ENCODE measurements at regions not wholly inside any gene's neighbourhood (a gene's known extent, or its start where the extent isn't known, plus 50 kb on each side); places are given as distances from the start of the nearest gene placed in this dataset.

DNA sequence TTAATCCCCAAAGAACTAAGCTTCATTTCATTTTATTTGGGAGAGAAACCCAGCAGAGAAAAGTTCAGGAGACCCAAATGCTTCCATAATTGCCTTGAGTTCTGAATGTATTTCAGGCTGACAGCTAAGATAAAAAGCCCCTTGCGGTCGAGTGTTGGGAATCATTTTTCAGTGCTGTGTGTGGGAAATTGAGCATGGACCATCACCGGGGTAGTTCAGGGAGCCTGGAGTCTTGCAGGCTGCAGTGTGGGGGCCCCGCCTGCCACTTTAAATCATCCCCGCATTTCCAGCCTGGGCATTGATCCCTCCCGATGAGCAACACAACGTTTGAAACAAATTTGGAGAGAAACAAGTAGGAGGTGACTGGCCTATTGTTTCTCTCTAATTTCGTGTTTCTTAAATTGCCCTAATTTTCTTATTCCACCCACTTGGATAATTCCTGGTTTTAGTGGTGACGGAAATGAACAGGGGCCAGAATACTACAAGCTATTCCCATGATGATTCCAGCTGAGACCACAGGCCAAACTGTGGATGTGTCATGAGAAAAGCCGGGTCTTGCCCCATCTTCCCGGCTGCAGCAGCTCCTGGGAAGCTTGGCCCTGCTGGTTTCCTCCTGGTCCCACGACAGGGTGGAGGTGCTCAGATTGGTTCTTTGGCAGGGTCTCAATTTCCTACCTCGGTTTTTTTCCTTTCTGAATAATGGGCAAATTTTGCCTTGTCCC is 75.1 kb downstream of the FOXL1 start:
- peaks cover 5% of the 10 kb centered on the region; the same call in 1 of the 2 replicates for H3K4me1 ChIP-seq (ENCODE audit: insufficient read depth, low read length)
- H3K9ac ChIP-seq (ENCODE audit: low read depth, low read length) = no peak overlapping the region
- H3K36me3 ChIP-seq (ENCODE audit: insufficient read depth, low read length) = no peaks in the 10 kb centered on the region
- no peaks in the 10 kb centered on the region; the same call in 1 of the 2 replicates for H3K9me3 ChIP-seq (ENCODE audit: control insufficient read depth, insufficient read depth, low read length)

DNA sequence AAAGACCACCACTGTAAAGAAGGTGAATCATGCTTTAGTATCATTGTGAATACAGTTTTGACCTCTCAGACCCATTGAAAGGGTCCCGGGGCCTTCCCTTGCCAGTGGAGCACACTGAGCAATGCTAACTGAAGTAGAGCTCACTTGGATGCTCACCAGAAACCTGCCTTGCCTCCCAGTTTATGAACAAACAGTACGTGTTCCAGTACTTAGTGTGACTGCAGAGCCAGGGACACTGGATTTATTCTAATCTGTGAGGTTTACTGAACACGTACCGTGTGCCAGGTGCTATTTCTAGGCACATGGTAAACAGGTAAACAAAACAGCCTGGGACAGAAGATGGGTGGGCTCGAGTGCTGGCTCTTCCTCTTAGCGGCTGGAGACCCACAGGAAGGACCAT is 79.6 kb downstream of the FOXL1 start:
- H3K4me1 ChIP-seq (ENCODE audit: insufficient read depth, low read length) = no peaks in the 10 kb centered on the region
- no peak overlapping the region for H3K9ac ChIP-seq (ENCODE audit: low read depth, low read length)
- no peaks in the 10 kb centered on the region for H3K36me3 ChIP-seq (ENCODE audit: insufficient read depth, low read length)
- H3K9me3 ChIP-seq (ENCODE audit: control insufficient read depth, insufficient read depth, low read length) = no peaks in the 10 kb centered on the region; the same call in 1 of the 2 replicates

DNA sequence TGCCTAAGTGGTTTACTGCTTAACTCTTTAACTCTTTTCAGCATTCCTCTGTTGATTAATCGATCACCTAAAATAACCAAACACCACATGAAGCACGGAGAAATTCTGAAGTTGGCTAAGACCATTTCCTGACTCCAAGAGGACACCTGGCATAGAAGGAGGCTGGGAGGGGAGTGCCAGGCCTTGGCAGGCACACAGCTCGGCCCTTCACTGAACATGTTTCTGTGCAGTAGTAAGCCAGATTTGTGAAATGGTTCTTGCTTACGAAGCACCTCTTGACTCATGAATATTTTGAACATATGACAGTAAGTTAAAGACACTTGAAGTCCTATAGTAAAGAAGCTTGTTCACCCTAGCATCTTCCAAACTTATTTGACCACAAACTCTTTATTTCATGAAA is 82.3 kb downstream of the FOXL1 start:
- Histone ChIP-seq H3K36me3 (ENCODE audit: insufficient read depth, low read length) (no peaks in the 10 kb centered on the region), H3K9ac (ENCODE audit: low read depth, low read length) (no peak overlapping the region), H3K9me3 (ENCODE audit: control insufficient read depth, insufficient read depth, low read length) (no peaks in the 10 kb centered on the region; the same call in 1 of the 2 replicates), H3K4me1 (ENCODE audit: insufficient read depth, low read length) (0 out of 2 replicates have a peak, but pooled peaks cover 6% of the 10 kb centered on the region)

DNA sequence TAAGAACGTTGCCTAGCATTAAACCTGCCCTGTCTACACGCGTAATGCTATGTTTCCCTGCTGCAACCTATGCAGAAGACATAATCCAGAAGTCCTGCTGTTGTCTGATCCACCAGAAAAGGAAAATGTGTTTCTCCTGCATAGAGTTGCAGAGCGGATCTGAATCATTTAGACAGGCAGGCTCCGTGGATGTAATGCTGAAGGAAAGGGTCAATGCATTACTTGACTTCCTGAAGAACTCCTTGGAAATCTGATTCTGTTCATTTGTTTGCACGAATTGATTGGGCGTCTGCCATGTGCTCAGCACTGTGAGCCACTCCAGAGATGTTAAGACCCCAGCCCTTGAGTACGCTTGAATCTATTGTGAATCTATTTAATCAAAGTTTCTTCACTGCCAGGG is 83.4 kb downstream of the FOXL1 start:
- H3K36me3 ChIP-seq (ENCODE audit: insufficient read depth, low read length) = no peaks in the 10 kb centered on the region
- H3K4me1 ChIP-seq (ENCODE audit: insufficient read depth, low read length) = 0 out of 2 replicates have a peak, but pooled peaks cover 6% of the 10 kb centered on the region
- H3K9me3 ChIP-seq (ENCODE audit: control insufficient read depth, insufficient read depth, low read length) = no peaks in the 10 kb centered on the region; the same call in 1 of the 2 replicates
- H3K9ac ChIP-seq (ENCODE audit: low read depth, low read length) = no peak overlapping the region

DNA sequence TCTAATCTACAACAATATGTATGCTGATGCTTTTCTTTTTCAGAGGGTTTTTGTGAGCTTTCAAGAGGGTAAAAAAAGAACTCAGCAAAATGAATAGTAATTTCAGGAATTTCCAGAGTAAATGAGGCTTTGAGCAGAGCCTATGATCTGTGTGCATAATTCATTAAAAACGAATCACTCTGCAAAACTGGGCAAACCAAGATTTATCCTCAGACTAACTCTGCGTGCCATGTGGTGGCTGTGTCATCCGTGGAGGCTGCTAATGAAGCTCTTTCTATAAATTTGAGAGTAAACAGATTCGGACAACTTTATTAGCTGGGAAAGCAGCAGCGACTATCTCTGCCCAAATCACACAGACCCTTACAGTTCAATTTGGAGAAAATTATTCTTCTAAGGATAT is 83.8 kb downstream of the FOXL1 start:
- H3K4me1 ChIP-seq (ENCODE audit: insufficient read depth, low read length) = 0 out of 2 replicates have a peak, but pooled peaks cover 6% of the 10 kb centered on the region
- H3K9me3 ChIP-seq (ENCODE audit: control insufficient read depth, insufficient read depth, low read length) = no peaks in the 10 kb centered on the region; the same call in 1 of the 2 replicates
- no peaks in the 10 kb centered on the region for H3K36me3 ChIP-seq (ENCODE audit: insufficient read depth, low read length)
- H3K9ac ChIP-seq (ENCODE audit: low read depth, low read length) = no peak overlapping the region

DNA sequence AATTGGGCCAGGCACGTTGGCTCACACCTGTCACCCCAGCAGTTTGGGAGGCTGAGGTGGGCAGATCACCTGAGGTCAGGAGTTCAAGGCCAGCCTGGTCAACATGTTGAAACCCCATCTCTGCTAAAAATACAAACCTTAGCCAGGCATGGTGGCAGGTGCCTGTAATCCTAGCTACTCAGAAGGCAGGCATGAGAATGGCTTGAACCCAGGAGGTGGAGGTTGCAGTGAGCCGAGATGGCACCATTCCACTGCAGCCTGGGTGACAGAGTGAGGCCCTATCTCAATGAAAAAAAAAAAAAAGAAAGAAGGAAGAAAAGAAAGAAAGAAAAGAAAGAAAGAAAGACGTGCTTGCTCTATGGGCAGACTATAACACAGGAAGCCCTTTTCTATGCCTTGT is 84.4 kb downstream of the FOXL1 start:
- Histone ChIP-seq H3K36me3 (ENCODE audit: insufficient read depth, low read length) (no peaks in the 10 kb centered on the region), H3K4me1 (ENCODE audit: insufficient read depth, low read length) (0 out of 2 replicates have a peak, but pooled peaks cover 6% of the 10 kb centered on the region), H3K9me3 (ENCODE audit: control insufficient read depth, insufficient read depth, low read length) (no peaks in the 10 kb centered on the region; the same call in 1 of the 2 replicates), H3K9ac (ENCODE audit: low read depth, low read length) (no peak overlapping the region)

DNA sequence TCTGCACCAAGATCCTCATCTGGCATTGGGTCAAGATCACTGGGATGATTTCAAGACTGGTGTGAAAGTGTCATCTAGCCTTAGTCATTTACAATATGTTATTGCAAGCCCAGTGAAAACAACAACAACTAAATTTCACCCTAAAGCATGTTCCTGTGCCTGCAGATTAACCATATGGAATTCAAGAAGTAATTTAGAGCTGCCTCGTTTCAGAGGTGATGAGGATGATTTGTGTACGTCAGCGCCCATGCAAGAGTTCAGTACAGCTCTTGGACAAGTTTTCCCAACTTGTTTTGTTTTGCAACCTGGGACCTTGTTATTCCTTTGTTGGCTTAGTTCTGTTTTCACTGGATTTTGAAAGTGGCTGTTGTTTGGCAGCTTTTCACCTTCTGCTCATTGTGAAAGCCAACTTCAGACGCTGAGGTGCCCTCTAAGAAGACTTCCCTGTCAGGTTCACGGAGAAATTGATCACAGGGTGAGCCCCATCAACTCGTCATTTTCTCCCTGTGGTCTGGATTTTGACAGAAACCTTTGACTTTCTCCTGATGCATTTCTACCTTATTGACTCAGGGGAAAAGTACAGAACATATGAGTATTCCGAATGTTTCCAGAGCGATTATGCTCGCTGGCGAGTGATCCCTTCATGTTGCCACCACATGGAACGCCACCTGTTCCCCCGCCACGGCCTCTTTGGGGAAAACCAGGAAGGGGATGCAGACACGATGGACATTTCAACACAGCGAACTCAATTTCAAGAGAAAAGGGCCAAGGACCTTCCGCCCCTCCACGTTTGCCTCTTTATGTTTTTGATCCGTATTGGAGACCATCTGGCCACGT is 85.6 kb downstream of the FOXL1 start:
- Histone ChIP-seq H3K9ac (ENCODE audit: low read depth, low read length) (no peak overlapping the region), H3K9me3 (ENCODE audit: control insufficient read depth, insufficient read depth, low read length) (no peaks in the 10 kb centered on the region; the same call in 1 of the 2 replicates), H3K36me3 (ENCODE audit: insufficient read depth, low read length) (no peaks in the 10 kb centered on the region), H3K4me1 (ENCODE audit: insufficient read depth, low read length) (peaks cover 15% of the 10 kb centered on the region)

DNA sequence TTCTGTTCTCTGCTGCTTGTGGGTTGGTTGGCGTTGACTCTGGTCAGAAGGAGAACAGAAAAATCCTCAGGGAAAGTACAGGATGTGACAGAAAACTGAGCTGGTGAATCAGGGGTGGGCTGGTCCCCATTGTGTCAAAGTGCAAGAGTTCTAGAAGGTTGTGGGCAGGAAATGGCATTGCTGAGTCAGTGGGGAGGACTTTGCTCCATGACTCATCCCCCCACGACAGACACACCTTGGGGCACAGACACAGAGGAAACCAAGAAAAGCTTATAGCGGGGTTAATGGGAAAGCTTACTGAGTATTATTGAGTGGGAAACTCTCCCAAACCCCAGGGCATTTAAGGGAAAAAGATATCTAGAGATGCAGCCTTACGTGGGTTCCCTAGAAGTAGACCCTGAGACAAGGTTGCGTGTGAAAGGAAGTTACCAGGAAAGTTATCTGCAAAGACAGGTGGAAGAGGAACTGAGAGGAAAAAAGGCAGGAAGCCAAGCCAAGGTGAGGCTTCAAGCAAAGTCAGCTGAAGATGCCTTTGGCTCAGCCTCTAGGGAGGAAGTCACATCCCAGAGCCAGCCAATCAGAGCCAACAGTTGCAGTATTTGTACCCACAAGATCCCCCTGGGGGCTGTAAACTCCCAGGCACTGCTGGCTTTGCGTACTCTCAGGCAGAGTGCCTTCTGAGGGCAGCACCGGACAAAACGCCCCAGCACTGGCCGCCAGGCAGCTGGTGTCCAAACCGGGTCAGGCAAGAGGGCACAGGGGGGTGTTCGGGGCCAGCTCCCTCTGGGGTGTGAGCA is 86.4 kb downstream of the FOXL1 start:
- peaks cover 23% of the 10 kb centered on the region for H3K4me1 ChIP-seq (ENCODE audit: insufficient read depth, low read length)
- H3K9me3 ChIP-seq (ENCODE audit: control insufficient read depth, insufficient read depth, low read length) = no peaks in the 10 kb centered on the region
- H3K9ac ChIP-seq (ENCODE audit: low read depth, low read length) = no peak overlapping the region
- no peaks in the 10 kb centered on the region for H3K36me3 ChIP-seq (ENCODE audit: insufficient read depth, low read length)

DNA sequence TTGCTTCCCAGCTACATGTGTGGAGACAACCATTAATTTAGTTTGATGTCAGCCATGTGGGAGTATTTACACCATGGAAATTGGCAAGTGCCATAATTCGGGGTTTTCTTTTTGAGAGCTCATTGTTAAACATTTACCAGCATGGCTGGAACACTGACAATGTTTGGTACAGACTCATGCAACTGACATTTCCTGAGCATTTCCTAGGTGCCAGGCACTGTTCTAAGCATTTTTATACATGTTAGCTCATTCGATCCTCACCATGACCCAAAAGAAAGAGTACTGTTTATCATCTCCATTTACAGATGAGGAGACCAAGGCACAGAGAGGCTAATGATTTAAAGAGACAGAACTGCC is 86.9 kb downstream of the FOXL1 start:
- no peaks in the 10 kb centered on the region for H3K9me3 ChIP-seq (ENCODE audit: control insufficient read depth, insufficient read depth, low read length)
- peaks cover 24% of the 10 kb centered on the region for H3K4me1 ChIP-seq (ENCODE audit: insufficient read depth, low read length)
- H3K9ac ChIP-seq (ENCODE audit: low read depth, low read length) = no peak overlapping the region
- no peaks in the 10 kb centered on the region for H3K36me3 ChIP-seq (ENCODE audit: insufficient read depth, low read length)

DNA sequence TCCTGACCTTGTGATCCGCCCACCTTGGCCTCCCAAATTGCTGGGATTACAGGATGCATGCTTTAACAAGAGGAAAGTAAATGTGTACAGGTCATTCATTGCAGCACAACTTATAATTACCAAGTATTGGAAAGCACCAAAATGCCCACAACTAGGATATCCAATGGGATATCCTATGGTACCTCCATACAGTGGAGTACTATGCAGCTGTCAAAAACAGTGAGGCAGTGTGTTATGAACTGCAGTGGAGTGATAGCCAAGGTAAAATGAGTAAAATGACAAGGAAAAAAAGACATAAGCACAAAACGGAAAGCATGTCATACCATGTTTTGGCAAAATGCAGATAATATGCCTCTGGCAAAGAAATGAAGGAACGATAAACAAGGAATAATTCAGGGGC is 87.6 kb downstream of the FOXL1 start:
- H3K9me3 ChIP-seq (ENCODE audit: control insufficient read depth, insufficient read depth, low read length) = no peaks in the 10 kb centered on the region
- peaks cover 28% of the 10 kb centered on the region for H3K4me1 ChIP-seq (ENCODE audit: insufficient read depth, low read length)
- no peak overlapping the region for H3K9ac ChIP-seq (ENCODE audit: low read depth, low read length)

DNA sequence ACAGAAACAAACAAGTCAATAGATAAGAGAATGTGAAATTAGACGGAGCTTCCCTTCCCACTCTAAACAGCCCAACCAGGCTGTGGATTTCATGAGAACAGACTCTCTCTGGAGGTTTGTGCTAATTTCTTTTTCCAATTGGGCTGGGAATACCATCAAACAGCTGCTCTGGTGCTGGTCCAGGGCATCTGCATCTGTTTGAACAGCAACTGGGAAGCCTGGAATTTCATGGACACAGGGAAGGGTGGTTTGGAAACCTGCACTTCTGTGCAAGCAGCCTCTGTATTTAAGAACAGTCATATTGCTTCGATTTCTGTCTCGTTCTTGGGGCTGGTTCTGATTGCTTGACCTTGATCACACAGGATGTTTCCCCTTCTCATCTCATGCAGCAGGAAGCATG is 88.7 kb downstream of the FOXL1 start:
- Histone ChIP-seq H3K9me3 (ENCODE audit: control insufficient read depth, insufficient read depth, low read length) (no peaks in the 10 kb centered on the region), H3K9ac (ENCODE audit: low read depth, low read length) (no peak overlapping the region), H3K4me1 (ENCODE audit: insufficient read depth, low read length) (peaks cover 28% of the 10 kb centered on the region), H3K36me3 (ENCODE audit: insufficient read depth, low read length) (no peaks in the 10 kb centered on the region)

More for the DNA sequence above, 87.6 kb downstream of the FOXL1 start:
- no peaks in the 10 kb centered on the region for H3K36me3 ChIP-seq (ENCODE audit: insufficient read depth, low read length)

DNA sequence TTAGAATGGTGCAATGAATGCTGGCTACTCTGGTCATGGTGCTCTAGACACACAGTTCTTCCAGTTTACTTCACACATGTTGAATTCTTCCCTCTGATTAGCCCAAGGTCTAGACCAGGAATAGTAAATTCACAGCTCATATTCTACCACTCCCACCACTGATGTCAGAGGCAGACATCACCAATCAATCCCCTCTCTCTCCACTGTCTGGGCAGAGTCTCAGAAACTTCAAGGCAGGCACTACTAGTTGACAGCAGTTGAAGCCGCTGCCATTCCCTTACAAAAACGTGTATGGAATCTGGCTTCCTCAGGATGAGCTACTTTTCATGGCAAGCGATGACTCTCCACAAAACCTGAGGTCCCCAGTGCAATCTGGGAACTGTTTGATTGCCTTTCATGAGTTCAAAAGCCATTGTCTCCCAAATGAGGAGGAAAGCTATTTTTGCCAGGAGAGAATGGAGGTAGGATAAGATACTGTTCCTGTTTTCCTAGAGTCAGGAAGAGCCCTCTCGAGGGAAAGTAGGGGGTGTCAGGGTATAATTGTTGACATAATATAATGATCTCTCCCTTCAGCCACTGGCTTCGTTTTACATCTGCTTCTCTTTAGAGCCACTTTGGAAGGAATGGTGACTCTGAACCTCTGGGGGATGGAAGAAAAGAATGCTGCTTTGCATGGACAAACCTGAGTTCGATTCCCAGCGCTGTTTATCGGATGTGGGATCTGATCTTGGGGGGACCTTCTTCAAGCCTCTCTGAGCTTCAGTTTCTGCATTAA is 90.0 kb downstream of the FOXL1 start:
- H3K9me3 ChIP-seq (ENCODE audit: control insufficient read depth, insufficient read depth, low read length) = no peaks in the 10 kb centered on the region
- H3K4me1 ChIP-seq (ENCODE audit: insufficient read depth, low read length) = peaks cover 28% of the 10 kb centered on the region
- no peak overlapping the region for H3K9ac ChIP-seq (ENCODE audit: low read depth, low read length)
- no peaks in the 10 kb centered on the region for H3K36me3 ChIP-seq (ENCODE audit: insufficient read depth, low read length)

DNA sequence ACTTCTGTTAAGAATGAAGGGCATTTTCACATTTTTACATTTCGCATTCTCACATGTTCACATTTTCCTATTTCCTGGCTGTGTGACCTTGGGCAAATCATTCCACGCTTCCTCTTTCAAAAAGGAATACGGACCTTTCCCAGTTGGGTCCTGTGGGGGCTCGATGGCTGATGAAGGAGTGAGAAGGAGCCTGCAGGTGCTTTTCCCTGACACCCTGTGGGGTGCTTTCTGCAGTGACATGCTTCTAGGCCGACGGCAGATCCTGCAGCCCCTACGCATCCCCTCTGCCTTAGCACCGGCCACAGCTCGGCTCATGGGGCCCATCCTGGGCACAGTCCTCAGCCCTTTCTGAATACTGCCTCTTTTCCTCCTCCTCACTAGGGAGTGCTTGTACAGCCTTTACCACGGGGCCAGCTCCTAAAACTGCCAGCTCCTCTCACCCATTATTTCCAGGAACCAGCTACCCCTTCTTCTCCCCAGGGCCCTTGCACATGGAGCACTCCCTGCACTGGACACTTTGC is 91.0 kb downstream of the FOXL1 start:
- H3K9me3 ChIP-seq (ENCODE audit: control insufficient read depth, insufficient read depth, low read length) = no peaks in the 10 kb centered on the region
- peaks cover 25% of the 10 kb centered on the region for H3K4me1 ChIP-seq (ENCODE audit: insufficient read depth, low read length)

More for the DNA sequence above, 91.0 kb downstream of the FOXL1 start:
- H3K9ac ChIP-seq (ENCODE audit: low read depth, low read length) = no peak overlapping the region
- no peaks in the 10 kb centered on the region for H3K36me3 ChIP-seq (ENCODE audit: insufficient read depth, low read length)
